ENCODE measurements at regions not wholly inside any gene's neighbourhood (a gene's known extent, or its start where the extent isn't known, plus 50 kb on each side); places are given as distances from the start of the nearest gene placed in this dataset.

DNA sequence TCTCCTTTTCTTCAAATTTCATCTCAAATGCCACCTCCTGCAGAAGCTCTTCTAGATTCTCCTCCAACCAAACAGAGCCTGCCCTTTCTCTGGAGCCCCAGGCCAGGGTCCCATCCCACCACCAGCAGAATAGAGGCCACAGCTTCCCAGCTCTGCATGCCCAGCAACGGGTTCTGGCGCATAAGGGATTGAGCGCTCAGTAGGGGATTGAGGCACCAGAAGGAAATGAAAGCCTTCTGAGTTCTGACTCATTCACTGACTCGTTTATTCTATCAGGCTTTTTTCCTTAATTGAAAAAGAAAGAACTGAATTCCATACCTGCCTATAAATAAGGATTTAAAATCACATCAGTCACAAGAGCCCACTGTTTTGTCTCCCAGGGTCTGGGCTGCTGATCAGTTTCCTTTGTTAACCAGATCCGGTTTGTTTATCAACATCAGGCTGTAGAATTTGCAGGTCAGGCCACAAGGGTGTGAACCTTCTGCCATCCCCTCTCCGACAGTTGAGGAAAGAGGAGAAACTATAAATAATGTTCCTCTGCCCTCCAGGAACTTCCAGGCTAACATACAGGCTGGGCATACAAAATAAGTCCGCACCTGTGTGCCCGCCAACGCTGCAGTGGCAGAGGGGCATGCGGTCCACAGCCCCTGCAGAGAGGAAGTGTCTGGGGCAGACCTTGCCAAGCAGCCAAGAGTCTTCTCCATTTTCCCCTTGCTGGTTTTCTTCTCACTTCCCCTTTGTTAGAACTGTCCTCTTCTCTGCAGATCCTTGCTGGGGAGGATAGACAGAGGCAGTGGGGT is 63.5 kb upstream of the PRDM11 start:
- no peak overlapping the region for H3K27ac ChIP-seq (ENCODE audit: extremely low read length, insufficient read depth, low read length)
- H3K79me2 ChIP-seq (ENCODE audit: insufficient read depth, low read length), result no peaks in the 10 kb centered on the region
- H3K4me2 ChIP-seq (ENCODE audit: low read depth, low read length), result no peak overlapping the region
- DNase-seq (ENCODE audit: low spot score), result no peak
- in situ Hi-C loops (cut with HindIII; ENCODE audit: extremely low pct_ligation_motif_present, low pct_unique_long_range_greater_than_20kb) (no loop called here), intact Hi-C loops (cut with micrococcal nuclease; ENCODE audit: unreplicated experiment) (no loop called here)
- no peak overlapping the region for H3K4me3 ChIP-seq (replicated peaks in 1 of 3; ENCODE audit: insufficient read depth in 1 of 3, low read depth in 2 of 3, low read length in 3 of 3)
- TF ChIP-seq, protein P1, sequence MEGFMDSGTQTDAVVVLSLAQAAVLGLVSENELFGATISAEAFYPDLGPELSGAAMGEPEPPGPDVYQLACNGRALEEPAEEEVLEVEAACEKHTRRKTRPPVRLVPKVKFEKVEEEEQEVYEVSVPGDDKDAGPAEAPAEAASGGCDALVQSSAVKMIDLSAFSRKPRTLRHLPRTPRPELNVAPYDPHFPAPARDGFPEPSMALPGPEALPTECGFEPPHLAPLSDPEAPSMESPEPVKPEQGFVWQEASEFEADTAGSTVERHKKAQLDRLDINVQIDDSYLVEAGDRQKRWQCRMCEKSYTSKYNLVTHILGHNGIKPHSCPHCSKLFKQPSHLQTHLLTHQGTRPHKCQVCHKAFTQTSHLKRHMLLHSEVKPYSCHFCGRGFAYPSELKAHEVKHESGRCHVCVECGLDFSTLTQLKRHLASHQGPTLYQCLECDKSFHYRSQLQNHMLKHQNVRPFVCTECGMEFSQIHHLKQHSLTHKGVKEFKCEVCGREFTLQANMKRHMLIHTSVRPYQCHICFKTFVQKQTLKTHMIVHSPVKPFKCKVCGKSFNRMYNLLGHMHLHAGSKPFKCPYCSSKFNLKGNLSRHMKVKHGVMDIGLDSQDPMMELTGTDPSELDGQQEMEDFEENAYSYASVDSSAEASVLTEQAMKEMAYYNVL (CRISPR knock-in tag; IDR thresholded peaks at IDR 0.05; ENCODE audit: borderline replicate concordance), result no peak
- no peak for TF ChIP-seq ZNF350 (CRISPR knock-in tag; IDR thresholded peaks at IDR 0.05; ENCODE audit: borderline replicate concordance, low read depth)
- no peak for TF ChIP-seq SIN3A (IDR thresholded peaks at IDR 0.05; ENCODE audit: borderline replicate concordance, low read depth, low read length)
- TF ChIP-seq CBX2 (IDR thresholded peaks at IDR 0.05; ENCODE audit: low read depth, low read length), result no peak
- no peak for TF ChIP-seq CBX2 (CRISPR knock-in tag; IDR thresholded peaks at IDR 0.05; ENCODE audit: low read depth)
- no peak for TF ChIP-seq NFKB2 (CRISPR knock-in tag; IDR thresholded peaks at IDR 0.05; ENCODE audit: borderline replicate concordance)
- TF ChIP-seq ZNF746 (CRISPR knock-in tag; IDR thresholded peaks at IDR 0.05), result no peak
- no peak for TF ChIP-seq ZNF747 (CRISPR knock-in tag; IDR thresholded peaks at IDR 0.05; ENCODE audit: borderline replicate concordance)
- TF ChIP-seq ZNF292 (CRISPR knock-in tag; IDR thresholded peaks at IDR 0.05; ENCODE audit: borderline replicate concordance, low read depth), result no peak
- TF ChIP-seq ARNTL (CRISPR knock-in tag; IDR thresholded peaks at IDR 0.05), result no peak
- no peak for TF ChIP-seq ZNF709 (CRISPR knock-in tag; IDR thresholded peaks at IDR 0.05)
- TF ChIP-seq SIN3B (IDR thresholded peaks at IDR 0.05; ENCODE audit: low read length), result no peak
- no peak for TF ChIP-seq YEATS4 (CRISPR knock-in tag; IDR thresholded peaks at IDR 0.05; ENCODE audit: borderline replicate concordance)
- TF ChIP-seq DMAP1 (CRISPR knock-in tag; IDR thresholded peaks at IDR 0.05), result no peak
- TF ChIP-seq ZNF282 (IDR thresholded peaks at IDR 0.05; ENCODE audit: partially characterized antibody), result no peak
- no peak for TF ChIP-seq KMT2A (CRISPR knock-in tag; IDR thresholded peaks at IDR 0.05)
- TF ChIP-seq HNF4G (IDR thresholded peaks at IDR 0.05; ENCODE audit: borderline replicate concordance, low read depth, low read length), result no peak
- TF ChIP-seq HNF4G (CRISPR knock-in tag; IDR thresholded peaks at IDR 0.05; ENCODE audit: borderline replicate concordance, low read depth), result no peak
- no peak for TF ChIP-seq ZNF333 (CRISPR knock-in tag; IDR thresholded peaks at IDR 0.05; ENCODE audit: borderline replicate concordance)
- TF ChIP-seq MZF1 (CRISPR knock-in tag; IDR thresholded peaks at IDR 0.05; ENCODE audit: borderline replicate concordance), result no peak
- H3K27me3 ChIP-seq (ENCODE audit: control insufficient read depth in 1 of 2, insufficient read depth in 2 of 2, low read length in 2 of 2), result peaks cover 0 to 16% of the 10 kb centered on the region in 2 experiments; a peak in 2 of 5 replicates
- ChIA-PET POLR2A (no interaction called here), CTCF (ENCODE audit: low intra/inter-chr PET ratio, low total read pairs) (no interaction called here)
- no peaks in the 10 kb centered on the region for H3K36me3 ChIP-seq (replicated peaks in 1 of 2; ENCODE audit: control insufficient read depth in 1 of 2, insufficient read depth in 2 of 2, low read length in 2 of 2)
- H3K4me1 ChIP-seq (ENCODE audit: insufficient read depth, low read length), result no peaks in the 10 kb centered on the region
- no peaks in the 10 kb centered on the region for H3K9me3 ChIP-seq (ENCODE audit: low read length)
- H4K20me1 ChIP-seq (ENCODE audit: insufficient read depth, low read length), result no peaks in the 10 kb centered on the region
- WGBS (ENCODE audit: low lambda C conversion rate), result 33% methylated on average over 10 of the region's 10 CpGs
- no peak overlapping the region for H2AFZ ChIP-seq (ENCODE audit: low read length)
- no peak for ATAC-seq
- BruUV-seq (replicated peaks), result no TSS peak
- no peak for FAIRE-seq
- H3K9ac ChIP-seq (ENCODE audit: insufficient read depth, low read depth, low read length), result no peak overlapping the region
